H9 (cell line): ENCODE measurements at regions not wholly inside any gene's neighbourhood (a gene's known extent, or its start where the extent isn't known, plus 50 kb on each side); places are given as distances from the start of the nearest gene placed in this dataset.

Source experiments
- DNase-seq: peaks from one replicate; pipeline ENCODE4 v3.0.0-alpha.2; 2017
- H2AFZ ChIP-seq: one replicate; pipeline ENCODE4 v1.6.1; 2013; ENCODE audit warnings: mild to moderate bottlenecking, low read length, control low read depth, moderate library complexity
- H2AK5ac ChIP-seq: 2 replicates; pipeline ENCODE4 v1.6.1; 2013; ENCODE audit warnings: low read length, control low read depth, mixed read lengths; ENCODE audit not compliant: insufficient read length
- H2BK120ac ChIP-seq: one replicate; pipeline ENCODE4 v1.6.1; 2013; ENCODE audit warnings: low read depth, mild to moderate bottlenecking, low read length, control low read depth, inconsistent platforms; ENCODE audit not compliant: poor library complexity, severe bottlenecking
- H2BK12ac ChIP-seq: 2 replicates; pipeline ENCODE4 v1.6.1; 2013; ENCODE audit warnings: low read length, control low read depth, mixed read lengths, low read depth; ENCODE audit not compliant: insufficient read length
- H2BK15ac ChIP-seq: 2 replicates; pipeline ENCODE4 v1.6.1; 2013; ENCODE audit warnings: low read depth, low read length, control low read depth
- H2BK20ac ChIP-seq: one replicate; pipeline ENCODE4 v1.6.1; 2013; ENCODE audit warnings: low read depth, mild to moderate bottlenecking, low read length, control low read depth, inconsistent platforms; ENCODE audit not compliant: poor library complexity, severe bottlenecking
- H2BK5ac ChIP-seq: 2 replicates; pipeline ENCODE4 v1.6.1; 2013; ENCODE audit warnings: low read length, control low read depth, mixed read lengths; ENCODE audit not compliant: insufficient read length
- H3K14ac ChIP-seq: 2 replicates; pipeline ENCODE4 v1.6.1; 2013; ENCODE audit warnings: low read length, control low read depth; ENCODE audit not compliant: insufficient read depth
- H3K18ac ChIP-seq: 2 replicates; pipeline ENCODE4 v1.6.1; 2013; ENCODE audit warnings: low read depth, mild to moderate bottlenecking, mixed read lengths, low read length, control low read depth; ENCODE audit not compliant: insufficient read length
- H3K23ac ChIP-seq: 2 replicates; pipeline ENCODE4 v1.6.1; 2013; ENCODE audit warnings: low read length, control low read depth, mixed read lengths, low read depth; ENCODE audit not compliant: insufficient read length
- H3K23me2 ChIP-seq: 2 replicates; pipeline ENCODE4 v1.6.1; 2013; ENCODE audit warnings: low read depth, mild to moderate bottlenecking, mixed read lengths, low read length, control low read depth; ENCODE audit not compliant: insufficient read length, poor library complexity, severe bottlenecking
- H3K27ac ChIP-seq: 2 replicates; pipeline ENCODE4 v1.5.1; 2013; ENCODE audit warnings: low read length, control low read depth, mixed read lengths, low read depth; ENCODE audit not compliant: insufficient read length
- H3K27me3 ChIP-seq: 2 replicates; pipeline ENCODE4 v1.6.1; 2013; ENCODE audit warnings: low read length, control low read depth, inconsistent platforms; ENCODE audit not compliant: insufficient read depth
- H3K4ac ChIP-seq: 2 replicates; pipeline ENCODE4 v1.6.1; 2013; ENCODE audit warnings: low read depth, mild to moderate bottlenecking, control low read depth, inconsistent platforms, low read length, moderate library complexity
- H3K4me1 ChIP-seq: 2 replicates; pipeline ENCODE4 v1.6.1; 2013; ENCODE audit warnings: low read length, control low read depth, inconsistent platforms; ENCODE audit not compliant: insufficient read depth
- H3K4me2 ChIP-seq: 2 replicates; pipeline ENCODE4 v1.6.1; 2013; ENCODE audit warnings: low read length, control low read depth, mixed read lengths; ENCODE audit not compliant: insufficient read length, insufficient read depth
- H3K56ac ChIP-seq: 2 replicates; pipeline ENCODE4 v1.6.1; 2013; ENCODE audit warnings: low read depth, mild to moderate bottlenecking, mixed read lengths, low read length, control low read depth; ENCODE audit not compliant: insufficient read length
- H3K79me1 ChIP-seq: 2 replicates; pipeline ENCODE4 v1.6.1; 2013; ENCODE audit warnings: low read depth, mild to moderate bottlenecking, moderate library complexity, low read length, control low read depth, inconsistent platforms; ENCODE audit not compliant: insufficient read depth, poor library complexity, severe bottlenecking
- H3K79me2 ChIP-seq: 2 replicates; pipeline ENCODE4 v1.6.1; 2013; ENCODE audit warnings: low read length, control low read depth, inconsistent platforms; ENCODE audit not compliant: insufficient read depth
- H3K9ac ChIP-seq: 2 replicates; pipeline ENCODE4 v1.6.1; 2013; ENCODE audit warnings: low read length, control low read depth, mixed read lengths; ENCODE audit not compliant: insufficient read length; ENCODE audit errors: extremely low read depth
- H3K9me3 ChIP-seq: one replicate; pipeline ENCODE4 v1.6.1; 2013; ENCODE audit warnings: low read depth, low read length, inconsistent platforms; ENCODE audit not compliant: control insufficient read depth
- H3T11ph ChIP-seq: one replicate; pipeline ENCODE4 v1.6.1; 2013; ENCODE audit warnings: mild to moderate bottlenecking, low read length, control low read depth, inconsistent platforms
- H4K20me1 ChIP-seq: one replicate; pipeline ENCODE4 v1.6.1; 2013; ENCODE audit not compliant: control insufficient read depth, insufficient read length, insufficient read depth
- H4K5ac ChIP-seq: 2 replicates; pipeline ENCODE4 v1.6.1; 2013; ENCODE audit warnings: low read depth, mild to moderate bottlenecking, mixed read lengths, low read length, control low read depth; ENCODE audit not compliant: insufficient read length
- H4K8ac ChIP-seq: replicated peaks from 2 replicates; pipeline ENCODE4 v1.6.1; 2013; ENCODE audit warnings: low read length, control low read depth, mixed read lengths, low read depth; ENCODE audit not compliant: insufficient read length
- H4K91ac ChIP-seq: 2 replicates; pipeline ENCODE4 v1.6.1; 2013; ENCODE audit warnings: low read depth, mild to moderate bottlenecking, moderate library complexity, mixed read lengths, low read length, control low read depth; ENCODE audit not compliant: insufficient read length
- H3K27ac Mint-ChIP-seq, 3 experiments: 2 replicates in 2 of 3; 3 replicates in 1 of 3; pipeline ENCODE4 v1.8.0; 2020 to 2021; ENCODE audit warnings: mixed read lengths in 3 of 3, mild to moderate bottlenecking in 1 of 3, moderate library complexity in 1 of 3
- H3K27me3 Mint-ChIP-seq: 2 replicates; pipeline ENCODE4 v1.8.0; 2021; ENCODE audit warnings: low read depth, mild to moderate bottlenecking, moderate library complexity, mixed read lengths
- H3K36me3 Mint-ChIP-seq, 3 experiments: 2 replicates in 2 of 3; 3 replicates in 1 of 3; pipeline ENCODE4 v1.8.0; 2020 to 2021; ENCODE audit warnings: low read depth in 3 of 3, mixed read lengths in 3 of 3; ENCODE audit not compliant: insufficient read depth in 1 of 3
- H3K4me1 Mint-ChIP-seq, 2 experiments: 2 replicates each; pipeline ENCODE4 v1.8.0; 2020; ENCODE audit warnings: mixed read lengths in 2 of 2
- H3K4me3 Mint-ChIP-seq, 2 experiments: 2 replicates in 1 of 2; 3 replicates in 1 of 2; pipeline ENCODE4 v1.8.0; 2020 to 2021; ENCODE audit warnings: mild to moderate bottlenecking in 2 of 2, mixed read lengths in 2 of 2, moderate library complexity in 1 of 2
- H3K9me3 Mint-ChIP-seq, 2 experiments: 2 replicates in 1 of 2; 3 replicates in 1 of 2; pipeline ENCODE4 v1.8.0; 2020; ENCODE audit warnings: mild to moderate bottlenecking in 2 of 2, mixed read lengths in 2 of 2, moderate library complexity in 1 of 2
- TF ChIP-seq, protein P1 (sequence below): fragments of 200-600 bp; sonication (generic); conservative IDR thresholded peaks from 3 replicates; pipeline ENCODE4 v1.8.0; 2021; ENCODE audit warnings: antibody characterized with exemption, mild to moderate bottlenecking

- H3K9ac ChIP-seq = no peak overlapping the region
- no peaks in the 10 kb centered on the region for H3K27me3 ChIP-seq
- H4K91ac ChIP-seq = no peak overlapping the region
- H4K8ac ChIP-seq = no peak overlapping the region
- H3K14ac ChIP-seq = no peak overlapping the region
- H3K4me1 Mint-ChIP-seq = peaks cover 0 to 2% of the 10 kb centered on the region in 2 experiments; a peak in 1 of 4 replicates
- H3K9me3 ChIP-seq = peaks cover 1% of the 10 kb centered on the region
- no peak overlapping the region for H4K5ac ChIP-seq
- H3K27me3 Mint-ChIP-seq = no peaks in the 10 kb centered on the region; the same call in 1 of the 2 replicates
- TF ChIP-seq, protein P1, sequence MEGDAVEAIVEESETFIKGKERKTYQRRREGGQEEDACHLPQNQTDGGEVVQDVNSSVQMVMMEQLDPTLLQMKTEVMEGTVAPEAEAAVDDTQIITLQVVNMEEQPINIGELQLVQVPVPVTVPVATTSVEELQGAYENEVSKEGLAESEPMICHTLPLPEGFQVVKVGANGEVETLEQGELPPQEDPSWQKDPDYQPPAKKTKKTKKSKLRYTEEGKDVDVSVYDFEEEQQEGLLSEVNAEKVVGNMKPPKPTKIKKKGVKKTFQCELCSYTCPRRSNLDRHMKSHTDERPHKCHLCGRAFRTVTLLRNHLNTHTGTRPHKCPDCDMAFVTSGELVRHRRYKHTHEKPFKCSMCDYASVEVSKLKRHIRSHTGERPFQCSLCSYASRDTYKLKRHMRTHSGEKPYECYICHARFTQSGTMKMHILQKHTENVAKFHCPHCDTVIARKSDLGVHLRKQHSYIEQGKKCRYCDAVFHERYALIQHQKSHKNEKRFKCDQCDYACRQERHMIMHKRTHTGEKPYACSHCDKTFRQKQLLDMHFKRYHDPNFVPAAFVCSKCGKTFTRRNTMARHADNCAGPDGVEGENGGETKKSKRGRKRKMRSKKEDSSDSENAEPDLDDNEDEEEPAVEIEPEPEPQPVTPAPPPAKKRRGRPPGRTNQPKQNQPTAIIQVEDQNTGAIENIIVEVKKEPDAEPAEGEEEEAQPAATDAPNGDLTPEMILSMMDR = no peak
- DNase-seq = no peak
- no peak overlapping the region for H3K27ac Mint-ChIP-seq
- no peak overlapping the region for H2BK5ac ChIP-seq
- no peak overlapping the region for H3K23ac ChIP-seq
- H3K4me2 ChIP-seq = no peak overlapping the region
- no peak overlapping the region for H2AK5ac ChIP-seq
- H3K56ac ChIP-seq = no peak overlapping the region
- H2BK20ac ChIP-seq = no peak overlapping the region
- H3K79me1 ChIP-seq = no peaks in the 10 kb centered on the region
- no peak overlapping the region for H3K27ac ChIP-seq
- no peaks in the 10 kb centered on the region for H4K20me1 ChIP-seq
- no peak overlapping the region for H2BK15ac ChIP-seq
- peaks cover 5 to 14% of the 10 kb centered on the region in 2 experiments for H3K9me3 Mint-ChIP-seq
- peaks cover 2 to 7% (median 3%) of the 10 kb centered on the region in 3 experiments; a peak in 6 of 7 replicates for H3K36me3 Mint-ChIP-seq
- no peak overlapping the region for H2AFZ ChIP-seq
- no peak overlapping the region for H3T11ph ChIP-seq
- H3K79me2 ChIP-seq = no peaks in the 10 kb centered on the region
- no peak overlapping the region for H2BK120ac ChIP-seq
- no peaks in the 10 kb centered on the region for H3K4me1 ChIP-seq
- H3K4ac ChIP-seq = no peak overlapping the region
- H3K23me2 ChIP-seq = no peaks in the 10 kb centered on the region
- H3K4me3 Mint-ChIP-seq = no peak overlapping the region
- H2BK12ac ChIP-seq = no peak overlapping the region
- no peak overlapping the region for H3K18ac ChIP-seq
These were observed 261.7 kb downstream of the ETAA1 start for GRCh38 chr2:67658820-67659219.
